ENCODE measurements at regions not wholly inside any gene's neighbourhood (a gene's known extent, or its start where the extent isn't known, plus 50 kb on each side); places are given as distances from the start of the nearest gene placed in this dataset.

GRCh38 chr6:14875481-14876063, 370.3 kb upstream of the JARID2 start:
- no peak overlapping the region for H3K9ac ChIP-seq
- ChIA-PET POLR2A (no interaction called here), CTCF (interaction anchor here (1.1 kb wide), 1 partner anchor 26 kb away, joined by 3 read pairs; no protein-coding TSS in a partner anchor)

GRCh38 chr6:14876778-14877613, 368.9 kb upstream of the JARID2 start:
- ChIA-PET CTCF (interaction anchor here (1.1 kb wide), 1 partner anchor 27 kb away, joined by 3 read pairs; no protein-coding TSS in a partner anchor), POLR2A (no interaction called here)
- Histone ChIP-seq H3K79me2 (ENCODE audit: insufficient read depth) (no peaks in the 10 kb centered on the region), H3K4me2 (peak overlapping the region; percentile 42), H2AFZ (ENCODE audit: low read depth) (peak overlapping the region; percentile 72; the same call in 1 of the 2 replicates), H3K9ac (peak overlapping the region; percentile 19; the same call in 1 of the 2 replicates), H3K4me3 (ENCODE audit: low read depth in 2 of 2, low read length in 1 of 2) (peak overlapping the region in 1 of 2 experiments; percentile 8; a peak in 1 of 4 replicates), H3K4me1 (ENCODE audit: control insufficient read depth in 1 of 2, insufficient read depth in 2 of 2, low read depth in 1 of 2, low read length in 1 of 2) (peaks cover 0 to 19% of the 10 kb centered on the region in 2 experiments; a peak in 1 of 4 replicates), H3K36me3 (replicated peaks in 1 of 2; ENCODE audit: control insufficient read depth in 1 of 2, insufficient read depth in 2 of 2, low read length in 1 of 2) (no peaks in the 10 kb centered on the region), H3K27me3 (ENCODE audit: insufficient read depth) (no peaks in the 10 kb centered on the region), H4K20me1 (ENCODE audit: insufficient read depth) (no peaks in the 10 kb centered on the region), H3K9me2 (no peaks in the 10 kb centered on the region), H3K27ac (ENCODE audit: low read depth in 2 of 2, low read length in 1 of 2) (peak overlapping the region in 1 of 2 experiments; percentile 74; a peak in 2 of 4 replicates), H3F3A (replicated peaks; ENCODE audit: insufficient read depth) (peaks cover 6% of the 10 kb centered on the region), H3K9me3 (no peaks in the 10 kb centered on the region)
- TF ChIP-seq SMC3 (IDR thresholded peaks at IDR 0.05; ENCODE audit: low read depth, low read length): no peak
- no peak for TF ChIP-seq GABPA (IDR thresholded peaks at IDR 0.05; ENCODE audit: low read depth)
- 0 out of 2 replicates have a peak, but pooled peaks have one; percentile 17 for TF ChIP-seq JUND (IDR thresholded peaks at IDR 0.05)
- peak; percentile 26; the same call in 1 of the 2 replicates for TF ChIP-seq FOSL2 (IDR thresholded peaks at IDR 0.05; ENCODE audit: borderline replicate concordance, low read depth)
- no peak for TF ChIP-seq NRF1 (IDR thresholded peaks at IDR 0.05; ENCODE audit: low read depth, low read length)
- no peak for TF ChIP-seq YY1 (IDR thresholded peaks at IDR 0.05; ENCODE audit: low read depth)
- no peak for TF ChIP-seq ELF1 (IDR thresholded peaks at IDR 0.05)
- TF ChIP-seq RXRA (IDR thresholded peaks at IDR 0.05; ENCODE audit: borderline replicate concordance, low read depth): 0 out of 2 replicates have a peak, but pooled peaks have one; percentile 25
- TF ChIP-seq FOXJ3 (CRISPR knock-in tag; IDR thresholded peaks at IDR 0.05): no peak
- no peak for TF ChIP-seq CHD2 (IDR thresholded peaks at IDR 0.05; ENCODE audit: low read length, partially characterized antibody)
- TF ChIP-seq TCF12 (IDR thresholded peaks at IDR 0.05): no peak
- no peak for TF ChIP-seq EZH2phosphoT487 (IDR thresholded peaks at IDR 0.05; ENCODE audit: borderline replicate concordance, low read depth)
- no peak for DNase-seq
- 29% methylated on average over 11 of the region's 11 CpGs for WGBS (ENCODE audit: low lambda C conversion rate)

More at GRCh38 chr6:14875481-14876063, 370.3 kb upstream of the JARID2 start:
- TF ChIP-seq NFIC (IDR thresholded peaks at IDR 0.05; ENCODE audit: borderline replicate concordance) (no peak), USF1 (IDR thresholded peaks at IDR 0.05; ENCODE audit: borderline replicate concordance, low read depth) (no peak), FOXM1 (IDR thresholded peaks at IDR 0.05; ENCODE audit: low read depth) (no peak), FOSL2 (IDR thresholded peaks at IDR 0.05; ENCODE audit: borderline replicate concordance, low read depth) (no peak), RAD21 (IDR thresholded peaks at IDR 0.05; ENCODE audit: low read length) (no peak), ELF1 (IDR thresholded peaks at IDR 0.05) (no peak), EZH2phosphoT487 (IDR thresholded peaks at IDR 0.05; ENCODE audit: borderline replicate concordance, low read depth) (no peak), SMC3 (IDR thresholded peaks at IDR 0.05; ENCODE audit: low read depth, low read length) (no peak)
- Histone ChIP-seq H3F3A (replicated peaks; ENCODE audit: insufficient read depth) (peaks cover 6% of the 10 kb centered on the region), H3K4me1 (ENCODE audit: control insufficient read depth in 1 of 2, insufficient read depth in 2 of 2, low read depth in 1 of 2, low read length in 1 of 2) (peaks cover 0 to 14% of the 10 kb centered on the region in 2 experiments; a peak in 1 of 4 replicates), H3K9me3 (no peaks in the 10 kb centered on the region), H3K36me3 (replicated peaks in 1 of 2; ENCODE audit: control insufficient read depth in 1 of 2, insufficient read depth in 2 of 2, low read length in 1 of 2) (no peaks in the 10 kb centered on the region), H3K27me3 (ENCODE audit: insufficient read depth) (no peaks in the 10 kb centered on the region), H3K9me2 (no peaks in the 10 kb centered on the region), H3K4me2 (no peak overlapping the region), H3K27ac (ENCODE audit: low read depth in 2 of 2, low read length in 1 of 2) (no peak overlapping the region), H4K20me1 (ENCODE audit: insufficient read depth) (no peaks in the 10 kb centered on the region), H3K79me2 (ENCODE audit: insufficient read depth) (no peaks in the 10 kb centered on the region), H2AFZ (ENCODE audit: low read depth) (no peak overlapping the region), H3K4me3 (ENCODE audit: low read depth in 2 of 2, low read length in 1 of 2) (no peak overlapping the region)
- 81% methylated on average over 6 of the region's 6 CpGs for WGBS (ENCODE audit: low lambda C conversion rate)
- no peak for DNase-seq

All from SK-N-SH (cell line).